Muscle layer of duodenum (tissue), 2 donors: ENCODE measurements at regions not wholly inside any gene's neighbourhood (a gene's known extent, or its start where the extent isn't known, plus 50 kb on each side); places are given as distances from the start of the nearest gene placed in this dataset.
"Not testable (repeated sequence)": the region's sequence is repeated elsewhere in the genome, so short reads cannot be mapped to it uniquely, and the experiment has no call there.

Experiments used
- H3K27ac ChIP-seq: one replicate; pipeline ENCODE4 v1.7.0; 2013; ENCODE audit warnings: mild to moderate bottlenecking, low read length
- H3K27me3 ChIP-seq: one replicate; pipeline ENCODE4 v1.7.0; 2013; ENCODE audit warnings: low read depth, mild to moderate bottlenecking, control low read depth, low read length
- H3K36me3 ChIP-seq, 2 donors: one replicate each; pipeline ENCODE4 v1.7.0; 2013; ENCODE audit warnings: low read length in 2 of 2, control low read depth in 1 of 2, mild to moderate bottlenecking in 1 of 2; ENCODE audit not compliant: insufficient read depth in 2 of 2, control insufficient read depth in 1 of 2
- H3K4me1 ChIP-seq, 2 donors: one replicate each; pipeline ENCODE4 v1.7.0; 2013; ENCODE audit warnings: low read length in 2 of 2, mild to moderate bottlenecking in 2 of 2, control low read depth in 1 of 2, moderate library complexity in 1 of 2; ENCODE audit not compliant: insufficient read depth in 2 of 2, control insufficient read depth in 1 of 2
- H3K4me3 ChIP-seq, 2 donors: one replicate each; pipeline ENCODE4 v1.7.0; 2013; ENCODE audit warnings: low read length in 2 of 2, low read depth in 1 of 2, mild to moderate bottlenecking in 1 of 2
- H3K9me3 ChIP-seq, 2 donors: one replicate each; pipeline ENCODE4 v1.7.0; 2013; ENCODE audit warnings: low read length in 2 of 2, control low read depth in 1 of 2, mild to moderate bottlenecking in 1 of 2; ENCODE audit not compliant: control insufficient read depth in 1 of 2
- donor health status: healthy.

- not testable (repeated sequence) for H3K27ac ChIP-seq, H3K4me3 ChIP-seq, H3K27me3 ChIP-seq, H3K4me1 ChIP-seq, H3K9me3 ChIP-seq, H3K36me3 ChIP-seq
Observed at GRCh38 chr16:29355339-29356059, 51.0 kb downstream of the NPIPB11 start.

- H3K9me3 ChIP-seq, H3K4me3 ChIP-seq, H3K36me3 ChIP-seq, H3K27ac ChIP-seq, H3K27me3 ChIP-seq, H3K4me1 ChIP-seq: not testable (repeated sequence)
Observed at GRCh38 chr16:29354449-29354848, 52.1 kb downstream of the NPIPB11 start.

- not testable (repeated sequence) for H3K36me3 ChIP-seq, H3K4me3 ChIP-seq, H3K9me3 ChIP-seq, H3K27me3 ChIP-seq, H3K27ac ChIP-seq, H3K4me1 ChIP-seq
Observed at GRCh38 chr16:29352617-29352999, 53.9 kb downstream of the NPIPB11 start.

DNA sequence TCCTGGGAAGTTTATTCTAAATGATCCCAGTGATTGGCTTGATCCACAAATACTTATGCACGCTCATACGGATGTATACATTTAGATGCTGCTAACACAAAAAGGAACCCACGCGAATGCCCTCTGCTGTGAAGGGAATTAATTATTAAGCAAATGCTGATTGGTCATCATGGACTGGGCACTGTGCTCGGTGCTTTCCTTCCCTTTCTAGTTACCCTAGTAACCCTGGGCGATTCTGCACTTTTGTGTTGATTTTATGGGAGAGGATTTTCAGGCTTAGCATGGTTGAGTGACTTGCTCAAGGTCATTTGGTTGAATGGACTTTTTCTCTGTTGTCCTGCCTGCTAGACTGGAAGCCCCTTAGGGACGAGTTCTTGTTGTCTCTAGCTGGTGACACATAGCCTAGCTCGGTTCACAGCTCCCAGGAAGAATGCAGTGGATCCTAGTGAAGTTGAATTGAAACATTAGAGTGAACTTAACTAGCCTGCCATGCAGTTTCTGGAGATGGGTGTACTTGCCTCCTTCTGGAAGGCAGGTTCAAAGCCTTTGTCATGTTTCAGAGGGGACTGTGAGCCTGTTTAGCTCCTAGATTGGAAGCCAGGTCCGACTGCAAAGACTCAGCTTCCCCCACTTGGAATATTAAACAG is 54.4 kb downstream of the NPIPB11 start:
- not testable (repeated sequence) for H3K36me3 ChIP-seq, H3K27ac ChIP-seq, H3K27me3 ChIP-seq, H3K9me3 ChIP-seq, H3K4me3 ChIP-seq, H3K4me1 ChIP-seq

DNA sequence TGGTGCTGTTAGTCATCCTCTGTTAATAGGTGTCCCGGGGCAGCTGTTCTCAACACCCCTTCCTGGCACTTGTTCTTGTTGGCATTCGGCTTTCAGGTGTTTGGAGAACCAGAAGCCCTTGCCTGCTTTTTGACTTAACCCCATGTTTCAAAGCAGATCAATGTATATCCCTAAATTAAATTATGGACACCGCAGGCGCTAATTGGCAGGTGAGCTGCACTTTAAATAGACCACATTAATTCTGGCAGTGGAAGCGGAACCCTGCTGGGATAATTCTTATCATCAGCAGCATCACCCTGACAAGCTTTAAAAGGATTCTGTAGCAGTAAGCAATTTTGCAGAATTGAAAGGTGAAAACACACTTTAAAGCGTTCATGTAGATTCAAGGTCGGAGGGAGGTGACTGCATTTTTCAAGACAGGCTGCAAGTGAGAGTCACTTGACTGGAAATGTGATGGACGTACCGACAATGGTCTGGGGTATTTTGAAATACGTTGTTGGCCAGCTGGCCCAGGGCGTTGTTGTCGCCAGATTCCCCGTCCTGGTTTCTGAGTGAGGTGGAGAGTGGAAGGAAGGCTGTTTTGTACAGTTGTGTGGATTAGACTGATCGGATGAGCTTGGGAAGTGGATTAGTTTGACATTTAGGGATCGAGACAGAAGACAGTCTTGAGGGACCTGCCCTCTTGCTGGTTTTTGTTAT is 55.1 kb downstream of the NPIPB11 start:
- H3K4me3 ChIP-seq, H3K4me1 ChIP-seq, H3K36me3 ChIP-seq, H3K27me3 ChIP-seq, H3K9me3 ChIP-seq, H3K27ac ChIP-seq: not testable (repeated sequence)

- H3K9me3 ChIP-seq, H3K4me1 ChIP-seq, H3K36me3 ChIP-seq, H3K27me3 ChIP-seq, H3K27ac ChIP-seq, H3K4me3 ChIP-seq: not testable (repeated sequence)
Observed at GRCh38 chr16:29349966-29350365, 56.5 kb downstream of the NPIPB11 start.

GRCh38 chr16:29348748-29349147 is 57.8 kb downstream of the NPIPB11 start:
- not testable (repeated sequence) for H3K27ac ChIP-seq, H3K27me3 ChIP-seq, H3K36me3 ChIP-seq, H3K4me1 ChIP-seq, H3K9me3 ChIP-seq, H3K4me3 ChIP-seq

DNA sequence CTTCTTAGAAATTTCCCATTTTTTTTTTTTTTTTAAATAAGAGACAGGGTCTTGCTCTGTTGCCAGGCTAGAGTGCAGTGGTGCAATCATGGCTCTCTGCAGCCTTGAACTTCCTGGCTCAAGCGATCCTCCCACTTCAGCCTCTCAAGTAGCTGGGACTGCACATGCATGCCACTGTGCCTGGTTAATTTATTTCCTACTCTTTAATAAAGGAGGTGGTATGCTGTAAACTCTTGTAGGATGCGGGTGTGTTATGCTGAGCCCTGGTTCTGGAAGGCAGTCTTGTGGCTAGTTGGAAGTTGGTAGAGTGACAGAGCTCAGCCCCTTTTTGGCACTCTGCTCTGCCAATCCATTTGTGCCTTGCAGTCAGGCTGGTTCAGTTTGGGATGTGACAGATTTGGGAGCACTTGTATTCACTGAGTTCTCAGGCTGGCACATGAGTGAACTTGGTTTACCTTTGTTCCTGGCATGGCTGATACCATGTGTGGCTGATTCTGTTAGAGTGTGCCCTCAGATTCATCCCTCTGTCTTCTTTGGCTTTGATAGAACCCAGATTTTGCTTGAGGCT is 58.3 kb downstream of the NPIPB11 start:
- not testable (repeated sequence) for H3K9me3 ChIP-seq, H3K4me1 ChIP-seq, H3K36me3 ChIP-seq, H3K27me3 ChIP-seq, H3K4me3 ChIP-seq, H3K27ac ChIP-seq

DNA sequence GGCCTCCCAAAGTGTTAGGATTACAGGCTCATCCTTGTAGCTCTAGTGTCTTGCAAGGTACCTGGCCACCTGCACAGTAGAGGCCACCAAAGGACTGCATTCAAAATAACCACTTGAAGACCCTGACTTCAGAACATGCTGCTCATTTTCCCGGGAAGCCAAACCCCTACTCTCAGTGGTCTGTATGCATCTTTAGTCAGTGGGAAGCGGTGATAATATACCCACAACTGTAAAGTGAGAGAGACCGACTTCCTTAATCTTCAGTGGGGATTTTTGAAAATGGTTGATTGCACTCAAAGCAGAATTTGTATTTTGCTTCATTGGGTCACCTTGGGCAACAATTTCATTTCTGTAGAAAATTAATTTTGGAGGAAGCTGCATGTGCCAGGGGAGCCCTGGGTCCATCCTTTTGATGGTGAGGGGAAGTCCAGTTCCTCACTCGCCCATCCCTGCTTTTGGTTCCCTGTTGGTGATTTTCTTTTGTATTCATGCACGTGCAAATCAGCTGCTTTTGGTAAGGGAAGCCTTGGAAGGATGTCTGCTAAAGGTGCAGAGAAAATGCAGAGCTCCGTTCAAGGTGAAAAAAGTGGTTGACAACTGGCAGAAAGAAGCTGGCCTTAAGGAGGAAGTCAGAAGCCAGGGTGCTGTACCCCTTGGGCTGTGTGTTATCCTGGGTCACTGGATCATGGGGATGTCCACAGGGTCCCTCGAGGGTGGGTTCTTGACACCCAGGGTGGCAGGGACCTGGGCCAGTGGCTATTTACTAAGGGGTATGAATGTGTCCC is 59.5 kb downstream of the NPIPB11 start:
- H3K9me3 ChIP-seq, H3K27ac ChIP-seq, H3K36me3 ChIP-seq, H3K4me3 ChIP-seq, H3K4me1 ChIP-seq, H3K27me3 ChIP-seq: not testable (repeated sequence)

GRCh38 chr16:29346203-29346602 is 60.3 kb downstream of the NPIPB11 start:
- not testable (repeated sequence) for H3K9me3 ChIP-seq, H3K36me3 ChIP-seq, H3K4me1 ChIP-seq

DNA sequence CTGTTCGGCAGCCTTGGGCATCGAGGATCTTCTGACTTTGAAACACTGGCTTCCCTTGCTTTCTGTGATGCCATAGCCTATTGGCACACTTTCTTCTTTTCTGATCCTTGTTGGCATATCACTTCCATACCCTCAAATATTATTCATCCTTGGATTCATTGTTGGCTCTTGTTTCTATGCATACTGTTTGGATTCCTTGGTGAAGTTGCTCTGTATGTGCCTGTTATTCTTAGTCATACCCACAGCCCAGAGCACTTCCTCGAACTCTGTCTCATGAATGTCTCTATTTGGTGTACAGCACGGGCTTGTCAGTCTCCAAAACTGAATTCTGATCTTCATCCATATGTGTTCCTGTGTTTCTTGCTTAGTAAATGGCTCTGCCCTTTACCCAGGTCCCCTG is 63.6 kb downstream of the NPIPB11 start:
- H3K9me3 ChIP-seq, H3K27me3 ChIP-seq, H3K4me3 ChIP-seq, H3K4me1 ChIP-seq, H3K36me3 ChIP-seq, H3K27ac ChIP-seq: not testable (repeated sequence)

More at GRCh38 chr16:29346203-29346602, 60.3 kb downstream of the NPIPB11 start:
- H3K4me3 ChIP-seq, H3K27ac ChIP-seq, H3K27me3 ChIP-seq: not testable (repeated sequence)
